ENCODE measurements at regions not wholly inside any gene's neighbourhood (a gene's known extent, or its start where the extent isn't known, plus 50 kb on each side); places are given as distances from the start of the nearest gene placed in this dataset.
"Not testable (repeated sequence)": the region's sequence is repeated elsewhere in the genome, so short reads cannot be mapped to it uniquely, and the experiment has no call there.

DNA sequence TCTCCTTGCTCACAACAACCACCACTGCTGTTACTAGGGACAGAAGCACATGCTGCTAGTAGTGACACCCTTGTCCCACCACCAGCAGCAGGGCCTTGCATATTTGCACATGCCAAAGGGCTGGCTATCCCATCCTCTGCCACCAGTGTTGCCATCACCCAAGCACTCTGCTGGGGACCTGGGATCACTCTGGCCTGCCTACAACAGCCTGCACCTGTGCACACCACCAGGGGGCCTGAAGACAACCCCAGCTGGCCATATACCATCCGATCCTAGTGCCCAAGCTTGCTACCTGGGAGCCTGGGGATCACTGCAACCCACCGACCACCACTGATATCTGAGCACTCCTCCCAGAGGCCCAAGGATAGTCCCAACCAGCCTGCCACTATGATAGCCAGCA, 99.9 kb upstream of the FANCL start:
- DNase-seq = no peak

DNA sequence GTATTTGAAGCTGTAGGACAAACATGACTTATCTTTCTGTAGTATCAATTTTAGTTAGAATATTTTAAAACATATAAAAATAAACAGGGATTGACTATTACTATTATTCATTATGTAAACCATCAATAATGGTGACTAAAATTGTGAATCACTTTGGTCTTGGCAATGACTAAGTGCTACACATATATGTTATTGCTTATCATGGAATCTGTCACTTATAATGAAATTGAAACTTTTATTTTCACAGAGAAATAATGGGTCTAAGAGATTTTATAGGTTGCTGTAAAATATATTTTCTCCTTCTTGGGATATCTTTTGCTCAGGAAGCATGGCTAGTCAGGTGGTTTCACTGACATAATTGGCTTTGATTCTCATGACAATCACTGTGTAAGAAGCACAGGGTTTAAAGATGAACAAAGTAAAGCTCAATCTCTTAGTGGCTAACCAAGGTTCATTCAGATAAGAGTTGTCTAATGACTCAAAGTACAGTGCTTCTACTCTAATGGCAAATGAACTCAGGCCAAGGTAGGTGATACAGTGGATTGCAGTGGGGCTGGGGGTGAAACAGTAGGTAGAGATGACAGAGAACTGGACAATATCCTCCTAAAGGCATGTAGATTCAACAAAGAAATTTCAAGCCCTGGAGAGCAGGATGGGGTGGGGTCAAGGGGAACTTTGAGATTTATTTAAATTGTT, 98.6 kb upstream of the FANCL start:
- DNase-seq = no peak

DNA sequence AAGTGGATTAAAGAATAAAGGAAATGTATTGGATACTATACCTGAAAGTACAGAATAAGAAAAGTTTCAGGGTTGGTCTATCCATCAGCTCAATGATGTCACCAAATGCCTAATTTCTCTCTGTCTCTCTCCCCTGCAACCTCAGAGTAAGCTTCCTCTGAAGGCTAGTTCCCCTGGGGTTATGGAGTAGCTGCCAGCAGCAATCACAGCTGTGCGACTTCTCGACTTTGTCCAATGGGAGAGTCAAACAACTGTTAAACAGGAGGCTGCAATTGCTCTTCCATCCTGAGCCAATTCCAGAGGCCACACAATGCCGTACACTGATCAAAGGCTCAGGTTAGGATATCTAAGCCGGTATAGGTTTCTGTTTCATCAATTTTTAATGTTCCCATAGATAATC, 95.3 kb upstream of the FANCL start:
- DNase-seq = no peak

DNA sequence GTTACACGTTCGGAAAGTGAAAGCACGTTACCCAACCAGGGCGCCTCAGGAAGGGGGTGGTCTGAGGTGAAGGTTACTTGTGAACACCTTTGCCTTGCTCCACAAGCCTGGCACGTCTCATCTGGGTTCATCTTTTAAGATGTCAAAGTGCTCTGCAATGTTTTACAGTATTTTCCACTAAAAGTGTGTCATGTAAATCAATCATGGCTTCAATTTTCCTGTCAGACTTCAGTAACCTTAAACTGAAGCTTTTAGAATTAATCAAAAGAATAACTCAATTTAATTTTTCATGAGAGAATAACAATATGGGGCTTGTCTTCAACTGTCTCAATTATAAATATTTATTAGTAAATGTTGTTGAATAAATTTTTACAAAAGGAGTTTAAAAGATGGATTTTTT, 93.3 kb upstream of the FANCL start:
- no peak for DNase-seq

GRCh38 chr2:58325296-58325895, 84.3 kb upstream of the FANCL start:
- not testable (repeated sequence) for DNase-seq

DNA sequence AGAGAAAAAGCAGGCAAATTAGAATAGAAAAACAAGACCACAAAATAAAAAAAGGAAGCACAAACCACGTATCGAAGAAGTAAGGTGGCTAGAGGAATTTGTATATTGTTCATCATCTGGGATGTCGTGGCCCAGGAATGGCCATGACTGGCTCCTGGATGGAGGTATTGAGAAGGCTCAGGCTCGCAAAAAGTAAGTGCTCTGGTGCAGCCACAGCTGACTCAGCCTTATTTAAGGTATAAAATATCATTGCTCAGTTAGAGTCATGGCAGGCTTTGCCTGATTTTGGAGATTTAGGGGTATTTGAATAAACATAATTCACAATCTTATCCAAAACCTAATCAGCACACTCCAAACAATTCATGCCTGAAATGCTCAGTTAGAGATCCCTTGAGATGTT, 78.4 kb upstream of the FANCL start:
- no peak for DNase-seq

GRCh38 chr2:58318949-58319348, 77.8 kb upstream of the FANCL start:
- not testable (repeated sequence) for DNase-seq

GRCh38 chr2:58313926-58314325, 72.8 kb upstream of the FANCL start:
- DNase-seq = no peak

GRCh38 chr2:58308435-58308834, 67.3 kb upstream of the FANCL start:
- no peak for DNase-seq

DNA sequence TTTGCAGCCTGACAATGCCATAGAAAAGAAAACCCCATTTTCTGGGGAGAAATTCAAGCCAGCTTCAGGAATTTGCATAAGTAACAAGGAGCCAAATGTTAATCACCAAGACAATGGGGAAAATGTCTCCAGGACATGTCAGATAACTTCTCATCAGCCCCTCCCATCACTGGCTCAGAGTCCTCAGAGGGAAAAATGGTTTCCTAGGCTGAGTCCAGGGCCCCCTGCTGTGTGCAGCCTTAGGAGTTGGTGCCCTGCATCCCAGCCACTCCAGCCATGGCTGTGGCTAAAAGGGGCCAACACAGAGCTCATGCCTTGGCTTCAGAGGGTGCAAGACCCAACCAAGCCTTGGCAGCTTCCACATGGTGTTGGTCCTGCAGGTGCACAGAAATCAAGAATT, 63.7 kb upstream of the FANCL start:
- no peak for DNase-seq

GRCh38 chr2:58299123-58299522, 58.0 kb upstream of the FANCL start:
- no peak for DNase-seq

DNA sequence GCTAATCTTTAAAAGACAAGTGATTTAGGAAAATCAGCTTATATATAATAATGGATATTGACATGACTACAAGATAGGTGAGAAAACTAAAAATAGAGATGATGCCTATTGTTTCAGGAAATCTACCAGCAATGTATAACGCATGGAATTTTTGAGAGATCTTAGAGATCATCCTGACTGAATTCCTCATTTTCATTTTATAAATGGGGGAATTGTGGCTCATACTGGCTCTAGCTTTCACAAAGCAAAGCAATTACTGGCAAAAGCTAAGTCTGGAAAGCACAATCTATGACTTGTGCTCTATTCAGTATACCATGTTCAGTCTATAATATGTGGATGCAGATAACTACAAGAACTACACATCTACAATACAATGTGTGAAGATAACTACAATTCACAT, 51.9 kb upstream of the FANCL start:
- DNase-seq = no peak

DNA sequence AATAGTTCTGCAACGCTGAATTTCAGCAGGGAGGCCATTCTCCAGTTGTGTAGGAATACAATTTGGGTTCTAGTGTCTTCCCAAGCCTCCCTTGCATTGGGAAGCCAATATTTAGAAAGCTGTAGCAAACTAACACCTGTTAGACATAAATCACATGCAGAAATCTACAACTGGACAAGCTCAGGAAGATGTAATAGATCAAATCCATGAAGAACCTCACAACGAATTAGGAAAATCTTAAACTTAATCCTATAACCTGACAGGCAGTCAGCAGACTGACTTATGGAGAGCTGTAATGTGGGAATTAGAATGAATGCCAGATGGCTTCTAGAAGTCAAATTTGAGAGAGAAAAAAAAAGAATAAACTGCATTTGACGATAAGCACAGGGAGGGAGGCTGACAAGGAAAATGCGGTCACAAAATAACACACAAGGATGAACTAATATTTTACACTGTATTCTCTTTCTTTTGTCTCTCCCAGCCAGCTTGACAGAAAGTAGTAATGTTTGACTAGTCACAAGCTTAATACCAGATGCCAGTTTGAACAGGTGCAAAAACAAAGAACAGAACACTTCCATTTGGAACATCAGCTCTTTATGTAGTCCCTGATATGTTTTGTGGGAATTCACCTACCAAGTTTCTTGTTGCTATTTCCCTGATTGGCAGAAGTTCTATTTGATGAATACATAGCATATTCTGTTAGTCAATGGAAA, 50.8 kb upstream of the FANCL start:
- DNase-seq = no peak
